ENCODE measurements at regions not wholly inside any gene's neighbourhood (a gene's known extent, or its start where the extent isn't known, plus 50 kb on each side); places are given as distances from the start of the nearest gene placed in this dataset.

GRCh38 chr9:91073049-91073810 is 271.6 kb downstream of the SYK start:
- no peak for DNase-seq

GRCh38 chr9:91073811-91074771 is 272.5 kb downstream of the SYK start:
- DNase-seq = no peak

GRCh38 chr9:91074866-91075265 is 273.2 kb downstream of the SYK start:
- no peak for DNase-seq

GRCh38 chr9:91075279-91075678 is 273.7 kb downstream of the SYK start:
- no peak for DNase-seq

- no peak for DNase-seq
These were observed 276.2 kb downstream of the SYK start for GRCh38 chr9:91077624-91078368.

- DNase-seq = no peak
These were observed 276.7 kb downstream of the SYK start for GRCh38 chr9:91078369-91078695.

- no peak for DNase-seq
These were observed 279.0 kb downstream of the AUH start for GRCh38 chr9:91082731-91083130.

- no peak for DNase-seq
These were observed 276.7 kb downstream of the AUH start for GRCh38 chr9:91084896-91085516.

- DNase-seq = no peak
These were observed 276.0 kb downstream of the AUH start for GRCh38 chr9:91085517-91086291.

- DNase-seq = no peak
These were observed 274.9 kb downstream of the AUH start for GRCh38 chr9:91086657-91087461.

- no peak for DNase-seq
These were observed 274.3 kb downstream of the AUH start for GRCh38 chr9:91087462-91087759.

- DNase-seq = no peak
These were observed 272.2 kb downstream of the AUH start for GRCh38 chr9:91089405-91090129.

GRCh38 chr9:91090130-91090410 is 271.6 kb downstream of the AUH start:
- DNase-seq = no peak

- no peak for DNase-seq
These were observed 269.5 kb downstream of the AUH start for GRCh38 chr9:91092214-91092613.

GRCh38 chr9:91094324-91095088 is 267.2 kb downstream of the AUH start:
- DNase-seq = no peak

- no peak for DNase-seq
These were observed 263.4 kb downstream of the AUH start for GRCh38 chr9:91098203-91098850.

GRCh38 chr9:91099436-91099835 is 262.3 kb downstream of the AUH start:
- DNase-seq = no peak

GRCh38 chr9:91100878-91101450 is 260.8 kb downstream of the AUH start:
- DNase-seq = no peak

- peak; percentile 56 for DNase-seq
These were observed 260.0 kb downstream of the AUH start for GRCh38 chr9:91101611-91102168.
